ENCODE measurements at regions not wholly inside any gene's neighbourhood (a gene's known extent, or its start where the extent isn't known, plus 50 kb on each side); places are given as distances from the start of the nearest gene placed in this dataset.

DNA sequence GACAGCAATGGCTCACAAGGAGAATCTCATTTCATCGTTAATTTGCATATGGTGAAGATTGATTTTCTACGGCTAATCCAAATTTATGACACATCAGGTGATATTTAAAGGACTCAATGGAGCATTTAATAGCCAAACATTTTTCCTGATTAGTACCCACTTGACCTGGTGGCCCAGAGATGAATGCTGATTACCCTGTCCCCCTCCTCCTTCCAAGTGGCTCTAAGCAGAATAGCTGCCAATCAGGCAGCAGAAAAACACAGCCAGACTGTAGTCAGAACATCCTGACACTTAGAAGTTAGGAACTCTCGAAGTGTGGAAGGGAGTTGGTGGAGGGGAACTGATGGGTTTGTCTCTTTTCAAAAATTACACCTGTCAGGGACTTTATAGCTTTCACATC lies 302.5 kb downstream of the ZNF621 start:
- no TSS peak for BruUV-seq (replicated peaks)
- TF ChIP-seq CTCF (IDR thresholded peaks at IDR 0.05; ENCODE audit: unreplicated experiment) = no peak
- peaks cover 8% of the 10 kb centered on the region for H3K9me3 Mint-ChIP-seq (ENCODE audit: low read depth, unreplicated experiment)
- H3K27ac Mint-ChIP-seq (ENCODE audit: unreplicated experiment) = no peak overlapping the region
- CTCF ChIA-PET = no interaction called here
- no peak for DNase-seq
- H3K27me3 Mint-ChIP-seq (ENCODE audit: unreplicated experiment) = no peaks in the 10 kb centered on the region
- peaks cover 20% of the 10 kb centered on the region for H3K4me1 Mint-ChIP-seq (ENCODE audit: low read depth, unreplicated experiment)
- peaks cover 3% of the 10 kb centered on the region for H3K36me3 Mint-ChIP-seq (ENCODE audit: insufficient read depth, unreplicated experiment)
- H3K4me3 Mint-ChIP-seq (ENCODE audit: low read depth, unreplicated experiment) = no peak overlapping the region
- intact Hi-C loops (cut with micrococcal nuclease; ENCODE audit: unreplicated experiment) = no loop called here

DNA sequence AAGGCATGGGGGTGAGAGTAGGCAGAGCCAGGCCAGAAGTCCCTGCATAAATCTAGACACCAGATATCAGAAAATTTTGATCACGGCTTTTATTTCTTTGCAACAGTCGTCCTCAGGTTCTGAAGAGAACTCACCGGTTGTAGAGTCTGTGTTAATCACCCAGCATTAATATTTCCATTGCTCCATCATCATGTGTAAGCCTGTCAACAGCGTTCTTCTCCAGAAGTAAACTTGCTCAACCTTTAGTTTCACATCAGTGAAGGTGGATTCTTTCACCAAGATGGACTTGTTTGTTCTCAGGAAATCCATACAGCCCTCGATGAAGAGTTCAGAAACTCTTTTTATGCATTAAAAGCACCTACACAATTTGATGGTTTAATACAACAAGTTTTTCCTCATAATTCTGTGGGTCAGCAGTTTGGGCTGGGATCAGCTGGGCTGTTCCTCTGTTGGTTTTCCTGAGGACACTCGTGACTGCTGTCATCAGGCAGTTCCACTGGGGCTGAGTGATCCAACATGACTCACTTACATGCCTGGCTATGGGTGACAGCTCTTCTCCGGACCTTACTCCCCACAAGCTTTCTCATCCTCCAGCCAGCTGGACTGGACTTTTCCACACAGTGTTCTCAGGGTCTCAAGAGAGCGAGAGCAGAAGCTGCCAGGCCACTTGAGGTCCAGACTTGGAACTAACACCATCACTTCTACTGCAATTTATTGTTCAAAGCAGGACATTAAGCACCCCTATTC lies 303.4 kb downstream of the ZNF621 start:
- Mint-ChIP-seq H3K27me3 (ENCODE audit: unreplicated experiment) (no peaks in the 10 kb centered on the region), H3K36me3 (ENCODE audit: insufficient read depth, unreplicated experiment) (peaks cover 3% of the 10 kb centered on the region), H3K9me3 (ENCODE audit: low read depth, unreplicated experiment) (peaks cover 6% of the 10 kb centered on the region), H3K4me3 (ENCODE audit: low read depth, unreplicated experiment) (no peak overlapping the region), H3K27ac (ENCODE audit: unreplicated experiment) (no peak overlapping the region), H3K4me1 (ENCODE audit: low read depth, unreplicated experiment) (peaks cover 20% of the 10 kb centered on the region)
- BruUV-seq (replicated peaks) = no TSS peak
- intact Hi-C loops (cut with micrococcal nuclease; ENCODE audit: unreplicated experiment) = no loop called here
- CTCF ChIA-PET = no interaction called here
- DNase-seq = no peak
- TF ChIP-seq CTCF (IDR thresholded peaks at IDR 0.05; ENCODE audit: unreplicated experiment) = no peak

GRCh38 chr3:40828741-40829415 lies 304.1 kb downstream of the ZNF621 start:
- no peak for TF ChIP-seq CTCF (IDR thresholded peaks at IDR 0.05; ENCODE audit: unreplicated experiment)
- H3K9me3 Mint-ChIP-seq (ENCODE audit: low read depth, unreplicated experiment) = peaks cover 5% of the 10 kb centered on the region
- H3K27me3 Mint-ChIP-seq (ENCODE audit: unreplicated experiment) = no peaks in the 10 kb centered on the region
- peaks cover 3% of the 10 kb centered on the region for H3K36me3 Mint-ChIP-seq (ENCODE audit: insufficient read depth, unreplicated experiment)
- H3K4me1 Mint-ChIP-seq (ENCODE audit: low read depth, unreplicated experiment) = peaks cover 20% of the 10 kb centered on the region
- H3K27ac Mint-ChIP-seq (ENCODE audit: unreplicated experiment) = no peak overlapping the region
- no peak for DNase-seq
- BruUV-seq (replicated peaks) = no TSS peak
- no peak overlapping the region for H3K4me3 Mint-ChIP-seq (ENCODE audit: low read depth, unreplicated experiment)
- CTCF ChIA-PET = no interaction called here
- intact Hi-C loops (cut with micrococcal nuclease; ENCODE audit: unreplicated experiment) = no loop called here

- Mint-ChIP-seq H3K27me3 (ENCODE audit: unreplicated experiment) (no peaks in the 10 kb centered on the region), H3K9me3 (ENCODE audit: low read depth, unreplicated experiment) (peaks cover 5% of the 10 kb centered on the region), H3K36me3 (ENCODE audit: insufficient read depth, unreplicated experiment) (peaks cover 3% of the 10 kb centered on the region), H3K4me3 (ENCODE audit: low read depth, unreplicated experiment) (no peak overlapping the region), H3K27ac (ENCODE audit: unreplicated experiment) (peak overlapping the region; percentile 32), H3K4me1 (ENCODE audit: low read depth, unreplicated experiment) (peaks cover 20% of the 10 kb centered on the region)
- no peak for TF ChIP-seq CTCF (IDR thresholded peaks at IDR 0.05; ENCODE audit: unreplicated experiment)
- DNase-seq = no peak
- no TSS peak for BruUV-seq (replicated peaks)
- intact Hi-C loops (cut with micrococcal nuclease; ENCODE audit: unreplicated experiment) = no loop called here
- CTCF ChIA-PET = no interaction called here
Measured at GRCh38 chr3:40829876-40830275, 305.1 kb downstream of the ZNF621 start.

Data from Calu3 (cell line).